ENCODE measurements at regions not wholly inside any gene's neighbourhood (a gene's known extent, or its start where the extent isn't known, plus 50 kb on each side); places are given as distances from the start of the nearest gene placed in this dataset.

GRCh38 chr12:59973515-59973914 is 377.7 kb downstream of the SLC16A7 start:
- no peak overlapping the region for H3K27ac ChIP-seq (ENCODE audit: low read length)
- no peaks in the 10 kb centered on the region for H3K9me3 ChIP-seq (ENCODE audit: control insufficient read depth in 1 of 2, low read length in 2 of 2)
- H3K4me1 ChIP-seq (ENCODE audit: control insufficient read depth in 1 of 2, insufficient read depth in 2 of 2, low read length in 2 of 2), result no peaks in the 10 kb centered on the region
- no peak overlapping the region for H3K4me3 ChIP-seq (ENCODE audit: low read depth in 1 of 2, low read length in 2 of 2)
- H3K36me3 ChIP-seq (ENCODE audit: control insufficient read depth in 1 of 2, insufficient read depth in 2 of 2, low read length in 2 of 2), result no peaks in the 10 kb centered on the region
- no peaks in the 10 kb centered on the region for H3K27me3 ChIP-seq (ENCODE audit: low read depth, low read length)

- Histone ChIP-seq H3K9me3 (ENCODE audit: control insufficient read depth in 1 of 2, low read length in 2 of 2) (no peaks in the 10 kb centered on the region), H3K27me3 (ENCODE audit: low read depth, low read length) (no peaks in the 10 kb centered on the region), H3K27ac (ENCODE audit: low read length) (no peak overlapping the region), H3K4me3 (ENCODE audit: low read depth in 1 of 2, low read length in 2 of 2) (no peak overlapping the region), H3K36me3 (ENCODE audit: control insufficient read depth in 1 of 2, insufficient read depth in 2 of 2, low read length in 2 of 2) (no peaks in the 10 kb centered on the region), H3K4me1 (ENCODE audit: control insufficient read depth in 1 of 2, insufficient read depth in 2 of 2, low read length in 2 of 2) (no peaks in the 10 kb centered on the region)
Observed at GRCh38 chr12:59977779-59978178, 381.9 kb downstream of the SLC16A7 start.

DNA sequence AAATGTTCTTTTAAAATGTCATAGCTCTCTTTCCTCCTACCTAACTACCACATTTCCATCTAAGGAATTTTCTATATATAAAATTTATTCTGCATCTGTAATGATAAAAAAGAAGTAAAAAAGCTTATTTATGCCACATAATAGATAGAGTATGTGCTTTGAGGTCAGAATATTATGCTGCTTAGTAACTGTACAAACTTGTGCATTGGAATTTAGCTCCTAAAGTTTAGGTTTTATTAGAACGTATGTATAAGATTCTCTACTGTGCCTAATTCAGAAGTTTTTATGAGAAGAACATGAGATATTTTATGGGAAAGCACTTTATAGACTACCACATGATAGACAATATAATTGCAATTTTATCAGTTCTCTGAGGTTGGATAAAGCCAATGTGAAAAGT is 384.6 kb downstream of the SLC16A7 start:
- H3K4me3 ChIP-seq (ENCODE audit: low read depth in 1 of 2, low read length in 2 of 2), result no peak overlapping the region
- no peaks in the 10 kb centered on the region for H3K9me3 ChIP-seq (ENCODE audit: control insufficient read depth in 1 of 2, low read length in 2 of 2)
- H3K27me3 ChIP-seq (ENCODE audit: low read depth, low read length), result no peaks in the 10 kb centered on the region
- no peaks in the 10 kb centered on the region for H3K36me3 ChIP-seq (ENCODE audit: control insufficient read depth in 1 of 2, insufficient read depth in 2 of 2, low read length in 2 of 2)
- no peak overlapping the region for H3K27ac ChIP-seq (ENCODE audit: low read length)
- no peaks in the 10 kb centered on the region for H3K4me1 ChIP-seq (ENCODE audit: control insufficient read depth in 1 of 2, insufficient read depth in 2 of 2, low read length in 2 of 2)

- no peak overlapping the region for H3K27ac ChIP-seq (ENCODE audit: low read length)
- no peaks in the 10 kb centered on the region for H3K9me3 ChIP-seq (ENCODE audit: control insufficient read depth in 1 of 2, low read length in 2 of 2)
- H3K4me1 ChIP-seq (ENCODE audit: control insufficient read depth in 1 of 2, insufficient read depth in 2 of 2, low read length in 2 of 2), result no peaks in the 10 kb centered on the region
- H3K36me3 ChIP-seq (ENCODE audit: control insufficient read depth in 1 of 2, insufficient read depth in 2 of 2, low read length in 2 of 2), result no peaks in the 10 kb centered on the region
- H3K27me3 ChIP-seq (ENCODE audit: low read depth, low read length), result no peaks in the 10 kb centered on the region
- no peak overlapping the region for H3K4me3 ChIP-seq (ENCODE audit: low read depth in 1 of 2, low read length in 2 of 2)
Observed at GRCh38 chr12:59999291-59999690, 403.5 kb downstream of the SLC16A7 start.

GRCh38 chr12:60010486-60010885 is 414.7 kb downstream of the SLC16A7 start:
- no peaks in the 10 kb centered on the region for H3K4me1 ChIP-seq (ENCODE audit: control insufficient read depth in 1 of 2, insufficient read depth in 2 of 2, low read length in 2 of 2)
- no peaks in the 10 kb centered on the region for H3K36me3 ChIP-seq (ENCODE audit: control insufficient read depth in 1 of 2, insufficient read depth in 2 of 2, low read length in 2 of 2)
- no peak overlapping the region for H3K4me3 ChIP-seq (ENCODE audit: low read depth in 1 of 2, low read length in 2 of 2)
- no peaks in the 10 kb centered on the region for H3K9me3 ChIP-seq (ENCODE audit: control insufficient read depth in 1 of 2, low read length in 2 of 2)
- no peak overlapping the region for H3K27ac ChIP-seq (ENCODE audit: low read length)
- H3K27me3 ChIP-seq (ENCODE audit: low read depth, low read length), result no peaks in the 10 kb centered on the region

GRCh38 chr12:60012659-60013058 is 416.8 kb downstream of the SLC16A7 start:
- H3K27me3 ChIP-seq (ENCODE audit: low read depth, low read length), result no peaks in the 10 kb centered on the region
- H3K9me3 ChIP-seq (ENCODE audit: control insufficient read depth in 1 of 2, low read length in 2 of 2), result no peaks in the 10 kb centered on the region

GRCh38 chr12:60014436-60014835 is 418.6 kb downstream of the SLC16A7 start:
- H3K9me3 ChIP-seq (ENCODE audit: control insufficient read depth in 1 of 2, low read length in 2 of 2), result no peaks in the 10 kb centered on the region
- no peaks in the 10 kb centered on the region for H3K27me3 ChIP-seq (ENCODE audit: low read depth, low read length)
- H3K27ac ChIP-seq (ENCODE audit: low read length), result no peak overlapping the region
- no peaks in the 10 kb centered on the region for H3K36me3 ChIP-seq (ENCODE audit: control insufficient read depth in 1 of 2, insufficient read depth in 2 of 2, low read length in 2 of 2)
- H3K4me3 ChIP-seq (ENCODE audit: low read depth in 1 of 2, low read length in 2 of 2), result no peak overlapping the region
- H3K4me1 ChIP-seq (ENCODE audit: control insufficient read depth in 1 of 2, insufficient read depth in 2 of 2, low read length in 2 of 2), result no peaks in the 10 kb centered on the region

More at GRCh38 chr12:60012659-60013058, 416.8 kb downstream of the SLC16A7 start:
- no peak overlapping the region for H3K27ac ChIP-seq (ENCODE audit: low read length)
- no peaks in the 10 kb centered on the region for H3K36me3 ChIP-seq (ENCODE audit: control insufficient read depth in 1 of 2, insufficient read depth in 2 of 2, low read length in 2 of 2)
- H3K4me3 ChIP-seq (ENCODE audit: low read depth in 1 of 2, low read length in 2 of 2), result no peak overlapping the region
- no peaks in the 10 kb centered on the region for H3K4me1 ChIP-seq (ENCODE audit: control insufficient read depth in 1 of 2, insufficient read depth in 2 of 2, low read length in 2 of 2)

DNA sequence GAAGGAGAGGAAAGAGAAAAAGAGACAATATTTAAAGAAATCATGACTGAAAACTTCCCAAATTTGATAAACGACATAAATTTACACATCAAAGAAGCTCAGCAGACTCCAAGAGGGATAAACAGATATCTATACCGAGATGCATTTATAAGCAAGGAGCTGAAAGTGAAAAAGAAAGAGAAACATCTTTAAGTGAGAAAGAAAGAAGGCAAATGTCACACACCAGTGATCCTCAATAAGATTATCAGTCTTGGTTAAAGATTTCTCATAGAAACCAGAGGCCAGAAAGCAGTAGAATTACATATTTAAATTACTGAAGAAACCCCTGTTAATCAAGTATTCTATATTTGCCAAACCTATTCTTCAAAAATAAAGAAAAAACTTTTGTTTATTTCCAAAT is 424.2 kb downstream of the SLC16A7 start:
- Histone ChIP-seq H3K9me3 (ENCODE audit: control insufficient read depth in 1 of 2, low read length in 2 of 2) (no peaks in the 10 kb centered on the region), H3K4me1 (ENCODE audit: control insufficient read depth in 1 of 2, insufficient read depth in 2 of 2, low read length in 2 of 2) (no peaks in the 10 kb centered on the region), H3K27ac (ENCODE audit: low read length) (no peak overlapping the region), H3K36me3 (ENCODE audit: control insufficient read depth in 1 of 2, insufficient read depth in 2 of 2, low read length in 2 of 2) (no peaks in the 10 kb centered on the region), H3K4me3 (ENCODE audit: low read depth in 1 of 2, low read length in 2 of 2) (no peak overlapping the region), H3K27me3 (ENCODE audit: low read depth, low read length) (no peaks in the 10 kb centered on the region)

GRCh38 chr12:60021235-60021634 is 425.4 kb downstream of the SLC16A7 start:
- Histone ChIP-seq H3K4me3 (ENCODE audit: low read depth in 1 of 2, low read length in 2 of 2) (no peak overlapping the region), H3K27ac (ENCODE audit: low read length) (no peak overlapping the region), H3K9me3 (ENCODE audit: control insufficient read depth in 1 of 2, low read length in 2 of 2) (no peaks in the 10 kb centered on the region), H3K27me3 (ENCODE audit: low read depth, low read length) (no peaks in the 10 kb centered on the region), H3K4me1 (ENCODE audit: control insufficient read depth in 1 of 2, insufficient read depth in 2 of 2, low read length in 2 of 2) (no peaks in the 10 kb centered on the region), H3K36me3 (ENCODE audit: control insufficient read depth in 1 of 2, insufficient read depth in 2 of 2, low read length in 2 of 2) (no peaks in the 10 kb centered on the region)

DNA sequence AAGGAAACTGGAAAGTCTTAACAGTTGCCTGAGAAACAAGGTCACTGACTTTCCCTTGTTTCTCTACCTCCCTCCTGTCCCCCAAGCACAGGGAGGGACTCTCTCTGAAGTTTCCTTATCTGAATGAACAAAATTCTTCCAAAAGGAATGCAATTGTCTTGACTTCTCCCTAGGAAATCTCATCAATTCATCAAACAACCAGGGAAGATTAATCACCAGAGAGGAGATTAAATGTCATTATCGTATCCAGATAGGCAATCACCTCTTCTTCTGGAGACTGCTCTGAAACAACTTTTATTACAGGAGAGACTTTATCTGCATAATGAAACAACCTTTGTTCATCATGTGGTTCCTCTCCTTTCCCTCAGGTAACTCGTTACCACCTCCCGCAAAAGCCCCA is 431.4 kb downstream of the SLC16A7 start:
- no peak overlapping the region for H3K27ac ChIP-seq (ENCODE audit: low read length)
- no peak overlapping the region for H3K4me3 ChIP-seq (ENCODE audit: low read depth in 1 of 2, low read length in 2 of 2)
- H3K4me1 ChIP-seq (ENCODE audit: control insufficient read depth in 1 of 2, insufficient read depth in 2 of 2, low read length in 2 of 2), result no peaks in the 10 kb centered on the region
- H3K27me3 ChIP-seq (ENCODE audit: low read depth, low read length), result no peaks in the 10 kb centered on the region
- H3K9me3 ChIP-seq (ENCODE audit: control insufficient read depth in 1 of 2, low read length in 2 of 2), result no peaks in the 10 kb centered on the region
- H3K36me3 ChIP-seq (ENCODE audit: control insufficient read depth in 1 of 2, insufficient read depth in 2 of 2, low read length in 2 of 2), result no peaks in the 10 kb centered on the region

DNA sequence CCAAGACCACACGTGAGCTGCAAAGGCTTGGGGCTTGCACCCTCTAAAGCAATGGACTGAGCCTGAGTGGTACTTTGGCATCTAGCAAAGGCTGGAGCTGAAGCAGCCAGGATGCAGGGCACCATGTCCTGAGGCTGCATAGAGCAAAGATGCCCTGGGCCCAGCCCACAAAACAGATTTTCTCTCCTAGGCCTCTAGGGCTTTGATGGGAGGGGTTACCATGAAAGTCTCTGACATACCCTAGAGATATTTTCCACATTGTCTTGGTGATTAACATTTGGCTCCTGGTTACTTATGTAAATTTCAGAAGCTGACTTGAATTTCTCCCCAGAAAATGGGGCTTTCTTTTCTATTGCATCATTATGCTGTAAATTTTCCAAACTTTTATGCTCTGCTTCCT is 438.3 kb downstream of the SLC16A7 start:
- H3K9me3 ChIP-seq (ENCODE audit: control insufficient read depth in 1 of 2, low read length in 2 of 2), result peaks cover 0 to 5% of the 10 kb centered on the region in 2 donors

GRCh38 chr12:60035835-60036234 is 440.0 kb downstream of the SLC16A7 start:
- H3K27me3 ChIP-seq (ENCODE audit: low read depth, low read length), result no peaks in the 10 kb centered on the region
- no peak overlapping the region for H3K4me3 ChIP-seq (ENCODE audit: low read depth in 1 of 2, low read length in 2 of 2)
- no peak overlapping the region for H3K27ac ChIP-seq (ENCODE audit: low read length)
- H3K9me3 ChIP-seq (ENCODE audit: control insufficient read depth in 1 of 2, low read length in 2 of 2), result peaks cover 0 to 5% of the 10 kb centered on the region in 2 donors
- H3K36me3 ChIP-seq (ENCODE audit: control insufficient read depth in 1 of 2, insufficient read depth in 2 of 2, low read length in 2 of 2), result no peaks in the 10 kb centered on the region
- H3K4me1 ChIP-seq (ENCODE audit: control insufficient read depth in 1 of 2, insufficient read depth in 2 of 2, low read length in 2 of 2), result peaks cover 0 to 4% of the 10 kb centered on the region in 2 donors

More for the DNA sequence above, 438.3 kb downstream of the SLC16A7 start:
- Histone ChIP-seq H3K4me1 (ENCODE audit: control insufficient read depth in 1 of 2, insufficient read depth in 2 of 2, low read length in 2 of 2) (no peaks in the 10 kb centered on the region), H3K27me3 (ENCODE audit: low read depth, low read length) (no peaks in the 10 kb centered on the region), H3K27ac (ENCODE audit: low read length) (no peak overlapping the region), H3K4me3 (ENCODE audit: low read depth in 1 of 2, low read length in 2 of 2) (no peak overlapping the region), H3K36me3 (ENCODE audit: control insufficient read depth in 1 of 2, insufficient read depth in 2 of 2, low read length in 2 of 2) (no peaks in the 10 kb centered on the region)
